Sigmoid colon (tissue), 6 donors: ENCODE measurements at regions not wholly inside any gene's neighbourhood (a gene's known extent, or its start where the extent isn't known, plus 50 kb on each side); places are given as distances from the start of the nearest gene placed in this dataset.

ENCODE experiments used
- DNase-seq: peaks from one replicate; pipeline ENCODE4 v3.0.0-alpha.2; 2019
- H3K27ac ChIP-seq, 4 donors: fragments of 200-600 bp; sonication (generic); one replicate each; pipeline ENCODE4 v1.5.1; 2016 to 2019; ENCODE audit warnings: mild to moderate bottlenecking in 1 of 4
- H3K27me3 ChIP-seq, 3 donors: fragments of 200-600 bp; sonication (generic); one replicate each; pipeline ENCODE4 v1.5.1; 2019; ENCODE audit warnings: mild to moderate bottlenecking in 1 of 3
- H3K36me3 ChIP-seq, 4 donors: fragments of 200-600 bp; sonication (generic); one replicate each; pipeline ENCODE4 v1.5.1; 2016 to 2019
- H3K4me1 ChIP-seq, 4 donors: fragments of 200-600 bp; sonication (generic); one replicate each; pipeline ENCODE4 v1.5.1; 2017 to 2019
- H3K4me3 ChIP-seq, 4 donors: fragments of 200-600 bp; sonication (generic); one replicate each; pipeline ENCODE4 v1.5.1; 2017 to 2019; ENCODE audit warnings: mild to moderate bottlenecking in 2 of 4, moderate library complexity in 1 of 4
- H3K9me3 ChIP-seq, 4 donors: fragments of 200-600 bp in 3 of 4; sonication (generic) in 3 of 4; one replicate each; pipeline versions ENCODE4 v1.5.1 to v1.6.1; 2013 to 2019
- CTCF ChIP-seq, 4 experiments: fragments of 450-650 bp in 3 of 4; fragments of 200-600 bp in 1 of 4; IDR thresholded peaks; one replicate each; pipeline ENCODE4 v1.5.1; 2016 to 2019; ENCODE audit warnings: antibody characterized with exemption in 4 of 4, mild to moderate bottlenecking in 3 of 4, moderate library complexity in 2 of 4
- EP300 ChIP-seq, 4 donors: sonication (generic); formaldehyde crosslinking; IDR thresholded peaks; one replicate each; pipeline ENCODE4 v1.6.1; 2017; ENCODE audit warnings: antibody characterized with exemption in 4 of 4
- POLR2A ChIP-seq, 2 donors: fragments of 450-650 bp; IDR thresholded peaks; one replicate each; pipeline ENCODE4 v1.6.1; 2016; ENCODE audit warnings: antibody characterized with exemption in 2 of 2, mild to moderate bottlenecking in 2 of 2, moderate library complexity in 2 of 2
- POLR2AphosphoS5 ChIP-seq, 4 donors: sonication (generic); formaldehyde crosslinking; IDR thresholded peaks; one replicate each; pipeline ENCODE4 v1.6.1; 2017; ENCODE audit warnings: antibody characterized with exemption in 4 of 4
- whole genome bisulfite sequencing, 2 donors: extraction: QIAGEN DNeasy Blood & Tissue Kit; methylation state at CpG; one replicate each; pipeline ENCODE4 v1.1.7; 2013; 5-methylcytosine and 5-hydroxymethylcytosine counted together
- intact Hi-C: fragments of 100-400 bp; cut with DNase I; formaldehyde crosslinking; loops from one replicate; pipeline ENCODE4 v1.15.1; 2023
- donor health status: healthy with polysubstance abuse.
- donor health status: healthy.

DNA sequence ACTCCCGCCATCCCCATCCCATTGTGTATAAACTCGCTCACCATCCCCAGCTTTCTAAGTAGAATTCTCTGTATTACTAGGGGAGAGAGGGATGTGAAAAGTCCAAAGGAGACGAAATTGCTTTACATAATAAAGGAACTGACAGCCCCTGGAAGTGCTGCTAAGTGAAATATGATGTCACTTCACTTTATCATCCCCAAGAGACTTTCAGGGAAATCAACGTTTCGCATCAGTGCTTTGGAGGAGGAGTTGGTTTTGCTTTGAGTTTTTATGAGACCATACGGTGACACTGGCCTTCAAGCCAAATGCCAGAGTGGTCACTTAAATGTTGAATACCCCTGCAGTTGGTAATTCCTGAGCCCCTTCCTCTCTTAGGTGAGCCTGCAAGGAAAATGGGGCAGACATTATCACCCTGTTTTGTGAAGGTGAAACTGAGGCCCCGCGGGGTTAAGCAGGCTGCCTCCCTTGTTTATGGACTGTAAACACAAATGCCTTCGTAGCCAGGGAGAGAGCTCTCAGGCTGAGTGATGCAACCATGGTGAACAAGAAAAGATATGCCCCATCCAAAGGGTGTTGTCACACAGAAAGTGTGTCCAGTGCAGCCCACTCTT lies 58.4 kb upstream of the KAZN start:
- no peak overlapping the region for H3K27ac ChIP-seq
- no peak overlapping the region for H3K4me3 ChIP-seq
- no peaks in the 10 kb centered on the region for H3K4me1 ChIP-seq
- no peaks in the 10 kb centered on the region for H3K9me3 ChIP-seq
- no peaks in the 10 kb centered on the region for H3K27me3 ChIP-seq
- no peak for DNase-seq
- no peaks in the 10 kb centered on the region for H3K36me3 ChIP-seq
- WGBS, 2 donors: 63 to 80% methylated on average over 9 of the region's 9 CpGs
- intact Hi-C loops: no loop called here
- no peak for TF ChIP-seq POLR2A (IDR thresholded peaks at IDR 0.05)
- TF ChIP-seq POLR2AphosphoS5 (IDR thresholded peaks at IDR 0.05): no peak
- no peak for TF ChIP-seq CTCF (IDR thresholded peaks at IDR 0.05)
- no peak for TF ChIP-seq EP300 (IDR thresholded peaks at IDR 0.05)

GRCh38 chr1:14541348-14541747 lies 57.1 kb upstream of the KAZN start:
- DNase-seq: no peak
- no peaks in the 10 kb centered on the region for H3K36me3 ChIP-seq
- no peak overlapping the region for H3K27ac ChIP-seq
- WGBS, 2 donors: 83 to 86% methylated on average over 5 of the region's 5 CpGs
- no peaks in the 10 kb centered on the region for H3K4me1 ChIP-seq
- no peaks in the 10 kb centered on the region for H3K27me3 ChIP-seq
- H3K9me3 ChIP-seq: no peaks in the 10 kb centered on the region
- intact Hi-C loops: no loop called here
- TF ChIP-seq CTCF (IDR thresholded peaks at IDR 0.05) (no peak), POLR2AphosphoS5 (IDR thresholded peaks at IDR 0.05) (no peak), EP300 (IDR thresholded peaks at IDR 0.05) (no peak), POLR2A (IDR thresholded peaks at IDR 0.05) (no peak)
- no peak overlapping the region for H3K4me3 ChIP-seq

DNA sequence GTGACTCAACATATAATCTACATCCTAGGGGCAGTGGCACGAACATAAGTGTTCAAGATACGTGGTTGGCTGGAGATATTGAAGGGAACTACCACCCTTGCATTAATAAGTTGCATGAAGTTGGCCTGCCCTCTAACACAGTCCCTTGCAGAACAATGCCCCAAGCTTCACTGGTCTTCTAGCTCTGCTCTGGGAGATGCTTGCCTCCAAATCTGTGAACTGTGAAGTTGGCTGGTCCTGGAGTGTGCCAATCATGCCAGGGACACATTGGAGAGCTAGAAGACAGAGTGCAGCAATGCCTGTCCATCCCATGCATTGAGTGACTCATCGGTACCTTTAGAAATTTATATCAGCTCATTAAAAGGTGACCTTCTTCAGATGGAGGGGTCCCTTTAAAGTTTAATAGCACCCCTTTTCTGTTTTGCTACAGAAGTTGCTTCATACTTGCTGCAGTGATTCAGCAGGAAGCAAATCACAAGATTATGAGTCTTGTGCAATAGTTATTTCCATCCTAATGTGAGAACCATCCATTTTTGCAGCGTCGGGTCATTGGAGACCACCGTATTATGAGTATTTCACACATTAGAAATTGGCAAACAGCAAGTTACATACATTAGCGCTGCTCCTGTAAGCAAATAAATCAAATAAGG lies 55.2 kb upstream of the KAZN start:
- DNase-seq: no peak
- intact Hi-C loops: no loop called here
- TF ChIP-seq POLR2AphosphoS5 (IDR thresholded peaks at IDR 0.05): peak in 1 of 4 donors; percentile 14
- no peak for TF ChIP-seq POLR2A (IDR thresholded peaks at IDR 0.05)
- no peak for TF ChIP-seq EP300 (IDR thresholded peaks at IDR 0.05)
- TF ChIP-seq CTCF (IDR thresholded peaks at IDR 0.05): no peak
- Histone ChIP-seq H3K27me3 (no peaks in the 10 kb centered on the region), H3K27ac (no peak overlapping the region), H3K36me3 (no peaks in the 10 kb centered on the region), H3K4me3 (no peak overlapping the region), H3K9me3 (no peaks in the 10 kb centered on the region), H3K4me1 (no peaks in the 10 kb centered on the region)
- 80 to 87% methylated on average over 7 of the region's 7 CpGs for WGBS, 2 donors

GRCh38 chr1:14544319-14544718 lies 54.2 kb upstream of the KAZN start:
- no peaks in the 10 kb centered on the region for H3K9me3 ChIP-seq
- H3K36me3 ChIP-seq: no peaks in the 10 kb centered on the region
- H3K4me3 ChIP-seq: no peak overlapping the region
- WGBS, 2 donors: 87 to 92% methylated on average over 2 of the region's 2 CpGs
- no peaks in the 10 kb centered on the region for H3K4me1 ChIP-seq
- TF ChIP-seq POLR2A (IDR thresholded peaks at IDR 0.05): no peak
- TF ChIP-seq POLR2AphosphoS5 (IDR thresholded peaks at IDR 0.05): no peak
- no peak for TF ChIP-seq EP300 (IDR thresholded peaks at IDR 0.05)
- TF ChIP-seq CTCF (IDR thresholded peaks at IDR 0.05): no peak
- H3K27ac ChIP-seq: no peak overlapping the region
- intact Hi-C loops: no loop called here
- no peak for DNase-seq
- H3K27me3 ChIP-seq: no peaks in the 10 kb centered on the region
